Hepatocyte (in vitro differentiated cells): ENCODE measurements at regions not wholly inside any gene's neighbourhood (a gene's known extent, or its start where the extent isn't known, plus 50 kb on each side); places are given as distances from the start of the nearest gene placed in this dataset.

Source experiments
- CTCF ChIP-seq: fragments of 200-600 bp; sonication (generic); IDR thresholded peaks from 2 replicates; pipeline ENCODE4 v1.5.1; 2016; ENCODE audit warnings: antibody characterized with exemption, mild to moderate bottlenecking; ENCODE audit not compliant: poor library complexity
- EZH2 ChIP-seq: fragments of 200-600 bp; sonication (generic); IDR thresholded peaks from 2 replicates; pipeline ENCODE4 v1.6.1; 2016; ENCODE audit warnings: antibody characterized with exemption, mild to moderate bottlenecking, borderline replicate concordance
- EZH2phosphoT487 ChIP-seq: fragments of 200-600 bp; sonication (generic); IDR thresholded peaks from one replicate; pipeline ENCODE4 v1.6.1; 2018; ENCODE audit warnings: antibody characterized with exemption, mild to moderate bottlenecking, low read depth, moderate library complexity; ENCODE audit not compliant: unreplicated experiment, severe bottlenecking

DNA sequence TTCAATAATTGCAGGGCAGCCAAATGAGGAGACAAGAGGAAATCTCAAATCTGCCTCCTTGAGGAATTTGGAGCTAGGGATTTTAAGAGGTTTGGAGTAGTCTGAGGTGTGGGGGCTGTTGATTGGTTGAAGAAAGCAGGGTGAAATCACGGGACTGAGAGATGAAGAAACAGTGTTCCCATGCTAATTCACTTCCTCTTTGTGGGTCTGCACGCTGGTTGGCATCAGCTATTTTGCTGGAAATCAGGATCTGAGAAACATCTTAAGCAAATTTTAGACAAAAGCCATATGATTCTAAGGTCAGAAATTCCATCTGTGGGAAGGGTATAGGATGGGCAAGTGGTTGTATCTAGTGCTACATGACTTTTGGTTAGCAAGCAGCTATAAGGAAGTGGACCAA lies 107.1 kb upstream of the PAXBP1 start:
- no peak for TF ChIP-seq EZH2
- no peak for TF ChIP-seq CTCF
- TF ChIP-seq EZH2phosphoT487, result no peak
